ENCODE measurements at regions not wholly inside any gene's neighbourhood (a gene's known extent, or its start where the extent isn't known, plus 50 kb on each side); places are given as distances from the start of the nearest gene placed in this dataset.

- TF ChIP-seq CTCF (IDR thresholded peaks at IDR 0.05) (no peak), POLR2AphosphoS5 (IDR thresholded peaks at IDR 0.05; ENCODE audit: low read depth, low read length) (no peak), SIN3A (IDR thresholded peaks at IDR 0.05; ENCODE audit: borderline replicate concordance, insufficient read depth, low read depth, low read length) (no peak), REST (IDR thresholded peaks at IDR 0.05; ENCODE audit: insufficient read depth in 1 of 2, low read depth in 2 of 2, low read length in 1 of 2) (no peak), TCF7L2 (IDR thresholded peaks at IDR 0.05; ENCODE audit: low read depth, low read length) (no peak)
Observed at GRCh38 chr21:31408301-31409088, 64.4 kb upstream of the TIAM1 start.
